ENCODE measurements at regions not wholly inside any gene's neighbourhood (a gene's known extent, or its start where the extent isn't known, plus 50 kb on each side); places are given as distances from the start of the nearest gene placed in this dataset.

DNA sequence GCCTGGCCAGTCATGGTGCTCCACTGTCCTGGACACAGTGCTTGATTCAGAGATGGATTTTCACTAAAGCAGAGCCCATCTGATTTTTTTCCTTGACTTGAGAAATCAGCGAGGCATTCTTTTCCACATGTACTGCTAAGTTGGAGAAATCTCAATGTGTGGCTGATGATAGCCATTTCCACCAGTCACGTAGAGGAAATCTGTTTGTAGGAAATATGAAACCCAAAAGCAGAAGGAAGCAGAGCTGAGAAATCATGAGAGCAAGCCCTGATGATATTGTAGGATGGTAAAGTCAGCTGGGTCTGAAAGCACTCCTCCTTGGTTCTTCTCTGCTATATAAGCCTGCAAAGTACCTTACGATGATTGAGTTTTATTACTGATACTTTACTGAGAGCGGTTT lies 1233.4 kb downstream of the ROBO2 start:
- no peaks in the 10 kb centered on the region for H3K36me3 ChIP-seq (ENCODE audit: control insufficient read depth, insufficient read depth, low read length)
- WGBS, 2 experiments: 94% methylated on average over 4 of the region's 4 CpGs
- no peak overlapping the region for H3K27ac ChIP-seq (ENCODE audit: insufficient read depth, low read depth, low read length, poor library complexity, severe bottlenecking)
- H3K27me3 ChIP-seq (ENCODE audit: control insufficient read depth, insufficient read depth, low read length, poor library complexity, severe bottlenecking): no peaks in the 10 kb centered on the region
- H3K9me3 ChIP-seq (ENCODE audit: control insufficient read depth, low read length): no peaks in the 10 kb centered on the region
- H3K4me1 ChIP-seq (ENCODE audit: control insufficient read depth, insufficient read depth, low read length): no peaks in the 10 kb centered on the region
- no peak overlapping the region for H3K4me3 ChIP-seq (ENCODE audit: insufficient read depth, low read depth, low read length)

DNA sequence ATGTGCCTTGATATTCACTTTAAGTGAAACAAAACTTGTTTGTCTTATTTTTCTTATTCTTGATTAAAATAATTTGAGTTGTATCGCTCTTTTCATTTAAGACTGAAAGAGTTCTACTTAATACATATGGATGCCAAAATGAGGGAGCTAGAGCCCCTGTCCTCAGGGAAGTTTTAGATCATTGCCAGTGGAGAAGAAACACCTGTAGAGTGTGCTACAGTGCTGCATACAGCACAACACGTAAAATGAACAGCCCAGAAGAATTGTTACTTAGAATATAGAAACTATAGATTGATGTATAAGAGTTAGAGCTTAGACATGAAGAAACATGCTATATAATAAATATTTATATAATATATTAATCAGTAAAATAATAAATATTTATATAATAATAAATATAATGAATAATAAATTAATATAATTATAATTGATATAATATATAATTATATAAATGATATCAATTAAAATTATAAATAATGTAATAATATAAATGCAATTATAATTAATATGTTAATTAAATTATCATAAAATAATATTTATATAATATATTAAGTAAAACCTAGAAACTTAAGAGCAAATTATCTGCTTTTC lies 1234.7 kb downstream of the ROBO2 start:
- Histone ChIP-seq H3K9me3 (ENCODE audit: control insufficient read depth, low read length) (no peaks in the 10 kb centered on the region), H3K4me1 (ENCODE audit: control insufficient read depth, insufficient read depth, low read length) (no peaks in the 10 kb centered on the region), H3K27me3 (ENCODE audit: control insufficient read depth, insufficient read depth, low read length, poor library complexity, severe bottlenecking) (no peaks in the 10 kb centered on the region), H3K4me3 (ENCODE audit: insufficient read depth, low read depth, low read length) (no peak overlapping the region), H3K36me3 (ENCODE audit: control insufficient read depth, insufficient read depth, low read length) (no peaks in the 10 kb centered on the region), H3K27ac (ENCODE audit: insufficient read depth, low read depth, low read length, poor library complexity, severe bottlenecking) (no peak overlapping the region)
- 80 to 83% methylated on average over 1 to 2 of the region's 2 CpGs for WGBS, 2 experiments

DNA sequence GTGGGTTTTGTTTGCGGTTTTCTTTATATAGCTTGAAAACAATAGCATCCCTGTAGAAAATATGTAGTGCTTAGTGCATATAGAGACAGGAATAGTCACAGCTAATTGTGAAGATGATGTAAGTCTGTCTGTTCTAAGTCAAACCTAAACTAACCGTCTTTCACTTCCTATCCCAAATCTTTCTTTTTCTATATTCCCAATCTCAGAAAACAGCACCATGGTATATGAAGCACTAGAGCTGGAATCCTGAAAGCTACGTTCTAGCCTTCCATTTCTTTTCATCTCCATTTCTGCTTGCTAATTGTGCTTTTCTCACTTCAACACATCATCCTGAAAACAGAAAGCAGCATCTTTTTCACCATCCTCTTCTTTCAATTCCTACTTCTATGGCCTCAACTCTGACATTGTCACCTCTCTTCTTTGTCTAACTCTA lies 1235.5 kb downstream of the ROBO2 start:
- 85 to 94% methylated on average over 3 of the region's 3 CpGs for WGBS, 2 experiments
- no peaks in the 10 kb centered on the region for H3K4me1 ChIP-seq (ENCODE audit: control insufficient read depth, insufficient read depth, low read length)
- no peak overlapping the region for H3K4me3 ChIP-seq (ENCODE audit: insufficient read depth, low read depth, low read length)
- H3K27ac ChIP-seq (ENCODE audit: insufficient read depth, low read depth, low read length, poor library complexity, severe bottlenecking): no peak overlapping the region
- no peaks in the 10 kb centered on the region for H3K9me3 ChIP-seq (ENCODE audit: control insufficient read depth, low read length)
- H3K27me3 ChIP-seq (ENCODE audit: control insufficient read depth, insufficient read depth, low read length, poor library complexity, severe bottlenecking): no peaks in the 10 kb centered on the region
- H3K36me3 ChIP-seq (ENCODE audit: control insufficient read depth, insufficient read depth, low read length): no peaks in the 10 kb centered on the region

- no peak overlapping the region for H3K4me3 ChIP-seq (ENCODE audit: insufficient read depth, low read depth, low read length)
- no peaks in the 10 kb centered on the region for H3K9me3 ChIP-seq (ENCODE audit: control insufficient read depth, low read length)
- WGBS, 2 experiments: 94 to 95% methylated on average over 2 of the region's 2 CpGs
- no peak overlapping the region for H3K27ac ChIP-seq (ENCODE audit: insufficient read depth, low read depth, low read length, poor library complexity, severe bottlenecking)
- H3K36me3 ChIP-seq (ENCODE audit: control insufficient read depth, insufficient read depth, low read length): no peaks in the 10 kb centered on the region
- H3K27me3 ChIP-seq (ENCODE audit: control insufficient read depth, insufficient read depth, low read length, poor library complexity, severe bottlenecking): no peaks in the 10 kb centered on the region
- peaks cover 7% of the 10 kb centered on the region for H3K4me1 ChIP-seq (ENCODE audit: control insufficient read depth, insufficient read depth, low read length)
These were observed 1237.3 kb downstream of the ROBO2 start for GRCh38 chr3:78277220-78277619.

GRCh38 chr3:78277801-78278200 lies 1237.9 kb downstream of the ROBO2 start:
- peaks cover 7% of the 10 kb centered on the region for H3K4me1 ChIP-seq (ENCODE audit: control insufficient read depth, insufficient read depth, low read length)
- H3K27ac ChIP-seq (ENCODE audit: insufficient read depth, low read depth, low read length, poor library complexity, severe bottlenecking): no peak overlapping the region
- no peaks in the 10 kb centered on the region for H3K36me3 ChIP-seq (ENCODE audit: control insufficient read depth, insufficient read depth, low read length)
- H3K27me3 ChIP-seq (ENCODE audit: control insufficient read depth, insufficient read depth, low read length, poor library complexity, severe bottlenecking): no peaks in the 10 kb centered on the region
- H3K9me3 ChIP-seq (ENCODE audit: control insufficient read depth, low read length): no peaks in the 10 kb centered on the region
- no peak overlapping the region for H3K4me3 ChIP-seq (ENCODE audit: insufficient read depth, low read depth, low read length)

- H3K27me3 ChIP-seq (ENCODE audit: control insufficient read depth, insufficient read depth, low read length, poor library complexity, severe bottlenecking): no peaks in the 10 kb centered on the region
- H3K4me3 ChIP-seq (ENCODE audit: insufficient read depth, low read depth, low read length): no peak overlapping the region
- no peaks in the 10 kb centered on the region for H3K9me3 ChIP-seq (ENCODE audit: control insufficient read depth, low read length)
- no peak overlapping the region for H3K27ac ChIP-seq (ENCODE audit: insufficient read depth, low read depth, low read length, poor library complexity, severe bottlenecking)
- 100% methylated on average over 2 to 3 of the region's 3 CpGs for WGBS, 2 experiments
- peaks cover 7% of the 10 kb centered on the region for H3K4me1 ChIP-seq (ENCODE audit: control insufficient read depth, insufficient read depth, low read length)
- no peaks in the 10 kb centered on the region for H3K36me3 ChIP-seq (ENCODE audit: control insufficient read depth, insufficient read depth, low read length)
These were observed 1239.2 kb downstream of the ROBO2 start for GRCh38 chr3:78279091-78279490.

DNA sequence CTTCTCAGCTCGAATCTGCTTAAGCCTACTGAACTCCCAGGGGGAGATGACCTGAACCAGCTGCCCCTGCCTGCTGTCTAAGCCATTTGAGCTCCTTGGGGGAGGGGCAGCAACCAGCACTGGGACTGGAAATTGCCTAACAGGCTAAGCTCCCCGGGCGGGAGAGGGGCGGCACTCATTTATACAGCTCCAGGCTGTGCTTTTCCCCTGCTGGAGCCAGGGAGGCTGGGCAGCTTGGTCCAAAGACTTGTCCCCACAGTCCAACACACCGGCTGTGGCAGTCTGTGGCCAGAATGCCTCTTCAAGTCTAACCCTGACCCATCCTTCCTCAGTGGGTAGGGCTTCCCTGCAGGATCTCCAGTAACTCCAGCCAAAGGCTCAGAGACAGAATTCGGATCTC lies 1241.5 kb downstream of the ROBO2 start:
- Histone ChIP-seq H3K27ac (ENCODE audit: insufficient read depth, low read depth, low read length, poor library complexity, severe bottlenecking) (no peak overlapping the region), H3K4me3 (ENCODE audit: insufficient read depth, low read depth, low read length) (no peak overlapping the region), H3K27me3 (ENCODE audit: control insufficient read depth, insufficient read depth, low read length, poor library complexity, severe bottlenecking) (no peaks in the 10 kb centered on the region), H3K9me3 (ENCODE audit: control insufficient read depth, low read length) (no peaks in the 10 kb centered on the region), H3K36me3 (ENCODE audit: control insufficient read depth, insufficient read depth, low read length) (no peaks in the 10 kb centered on the region), H3K4me1 (ENCODE audit: control insufficient read depth, insufficient read depth, low read length) (peaks cover 12% of the 10 kb centered on the region)
- WGBS, 2 experiments: 86 to 92% methylated on average over 6 of the region's 6 CpGs

DNA sequence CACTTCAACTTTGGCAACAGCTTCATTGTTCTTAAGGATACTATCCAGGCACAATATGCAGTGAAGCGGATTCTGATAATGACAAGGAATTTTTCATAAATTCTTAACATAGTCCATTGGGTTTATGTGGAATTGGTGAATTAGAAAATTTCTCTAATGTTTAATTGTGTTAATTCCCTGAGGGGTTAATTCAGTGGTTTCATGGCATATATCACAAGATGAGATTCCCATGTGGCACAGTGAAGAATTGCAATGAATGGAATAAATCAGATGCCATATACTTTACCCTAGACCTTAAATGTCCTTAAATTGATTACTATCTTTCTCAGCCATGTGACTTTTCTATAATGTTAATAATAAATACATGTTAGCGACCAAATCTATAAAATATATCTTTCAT lies 1244.1 kb downstream of the ROBO2 start:
- Histone ChIP-seq H3K27me3 (ENCODE audit: control insufficient read depth, insufficient read depth, low read length, poor library complexity, severe bottlenecking) (no peaks in the 10 kb centered on the region), H3K4me3 (ENCODE audit: insufficient read depth, low read depth, low read length) (no peak overlapping the region), H3K9me3 (ENCODE audit: control insufficient read depth, low read length) (no peaks in the 10 kb centered on the region), H3K27ac (ENCODE audit: insufficient read depth, low read depth, low read length, poor library complexity, severe bottlenecking) (no peak overlapping the region), H3K36me3 (ENCODE audit: control insufficient read depth, insufficient read depth, low read length) (no peaks in the 10 kb centered on the region), H3K4me1 (ENCODE audit: control insufficient read depth, insufficient read depth, low read length) (peaks cover 12% of the 10 kb centered on the region)
- WGBS, 2 experiments: 92 to 100% methylated on average over 1 of the region's 2 CpGs

GRCh38 chr3:78285032-78285728 lies 1245.3 kb downstream of the ROBO2 start:
- H3K36me3 ChIP-seq (ENCODE audit: control insufficient read depth, insufficient read depth, low read length): no peaks in the 10 kb centered on the region
- H3K4me1 ChIP-seq (ENCODE audit: control insufficient read depth, insufficient read depth, low read length): peaks cover 12% of the 10 kb centered on the region
- no peaks in the 10 kb centered on the region for H3K9me3 ChIP-seq (ENCODE audit: control insufficient read depth, low read length)
- 72 to 76% methylated on average over 6 of the region's 6 CpGs for WGBS, 2 experiments
- no peaks in the 10 kb centered on the region for H3K27me3 ChIP-seq (ENCODE audit: control insufficient read depth, insufficient read depth, low read length, poor library complexity, severe bottlenecking)
- no peak overlapping the region for H3K4me3 ChIP-seq (ENCODE audit: insufficient read depth, low read depth, low read length)
- no peak overlapping the region for H3K27ac ChIP-seq (ENCODE audit: insufficient read depth, low read depth, low read length, poor library complexity, severe bottlenecking)

DNA sequence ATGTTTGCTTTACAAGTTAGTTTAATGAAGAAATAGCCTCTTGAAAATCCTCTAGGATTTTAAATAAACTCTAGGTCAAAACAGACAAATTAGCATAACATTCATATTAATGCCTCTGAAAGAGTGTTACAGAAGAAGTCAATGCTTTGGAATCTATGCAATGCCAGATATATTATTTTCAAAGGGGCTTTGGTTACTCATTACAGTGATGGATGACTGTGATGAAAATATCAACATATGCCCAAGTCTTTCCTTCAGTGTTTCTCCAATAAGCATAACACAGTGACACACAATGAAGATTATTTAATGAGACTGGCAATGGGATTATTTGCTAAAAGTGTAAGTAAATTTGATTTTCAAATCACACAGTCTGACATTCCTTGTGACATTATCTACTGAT lies 1247.2 kb downstream of the ROBO2 start:
- Histone ChIP-seq H3K4me3 (ENCODE audit: insufficient read depth, low read depth, low read length) (no peak overlapping the region), H3K4me1 (ENCODE audit: control insufficient read depth, insufficient read depth, low read length) (peaks cover 5% of the 10 kb centered on the region), H3K27ac (ENCODE audit: insufficient read depth, low read depth, low read length, poor library complexity, severe bottlenecking) (no peak overlapping the region), H3K27me3 (ENCODE audit: control insufficient read depth, insufficient read depth, low read length, poor library complexity, severe bottlenecking) (no peaks in the 10 kb centered on the region), H3K9me3 (ENCODE audit: control insufficient read depth, low read length) (no peaks in the 10 kb centered on the region), H3K36me3 (ENCODE audit: control insufficient read depth, insufficient read depth, low read length) (no peaks in the 10 kb centered on the region)

Data from ectodermal cell (in vitro differentiated cells).